ENCODE measurements at regions not wholly inside any gene's neighbourhood (a gene's known extent, or its start where the extent isn't known, plus 50 kb on each side); places are given as distances from the start of the nearest gene placed in this dataset.

GRCh38 chr13:33426131-33426530 is 140.6 kb upstream of the STARD13 start:
- DNase-seq, result no peak
- Histone ChIP-seq H3K79me2 (ENCODE audit: low read length) (no peaks in the 10 kb centered on the region), H3K4me1 (ENCODE audit: low read length) (no peaks in the 10 kb centered on the region), H3F3A (ENCODE audit: insufficient read depth, low read length) (no peaks in the 10 kb centered on the region), H3K9me2 (replicated peaks; ENCODE audit: insufficient read depth, low read length) (no peaks in the 10 kb centered on the region), H3K27ac (ENCODE audit: low read length) (no peak overlapping the region), H3K4me3 (ENCODE audit: low read length) (no peak overlapping the region), H3K9me3 (replicated peaks; ENCODE audit: insufficient read depth, low read length) (no peaks in the 10 kb centered on the region), H2AFZ (ENCODE audit: low read length) (no peak overlapping the region), H3K27me3 (replicated peaks; ENCODE audit: insufficient read depth, low read length) (no peaks in the 10 kb centered on the region), H3K9ac (ENCODE audit: low read length) (no peak overlapping the region), H3K36me3 (replicated peaks; ENCODE audit: insufficient read depth, low read length) (no peaks in the 10 kb centered on the region), H4K20me1 (ENCODE audit: insufficient read depth, low read length) (no peaks in the 10 kb centered on the region), H3K4me2 (ENCODE audit: low read depth, low read length) (no peak overlapping the region)
- TF ChIP-seq EZH2phosphoT487 (IDR thresholded peaks at IDR 0.05; ENCODE audit: low read length), result no peak
- TF ChIP-seq EZH2 (optimal IDR thresholded peaks at IDR 0.05; ENCODE audit: low read depth, low read length), result no peak
- TF ChIP-seq CTCF (IDR thresholded peaks at IDR 0.05; ENCODE audit: low read length), result no peak

GRCh38 chr13:33433316-33433715 is 147.8 kb upstream of the STARD13 start:
- no peak for DNase-seq
- no peaks in the 10 kb centered on the region for H3K9me2 ChIP-seq (replicated peaks; ENCODE audit: insufficient read depth, low read length)
- no peak overlapping the region for H3K4me2 ChIP-seq (ENCODE audit: low read depth, low read length)
- H3K9me3 ChIP-seq (replicated peaks; ENCODE audit: insufficient read depth, low read length), result no peaks in the 10 kb centered on the region
- no peak overlapping the region for H3K4me3 ChIP-seq (ENCODE audit: low read length)
- no peak overlapping the region for H3K27ac ChIP-seq (ENCODE audit: low read length)
- no peaks in the 10 kb centered on the region for H3K4me1 ChIP-seq (ENCODE audit: low read length)
- no peaks in the 10 kb centered on the region for H3F3A ChIP-seq (ENCODE audit: insufficient read depth, low read length)
- H3K36me3 ChIP-seq (replicated peaks; ENCODE audit: insufficient read depth, low read length), result no peaks in the 10 kb centered on the region
- no peak overlapping the region for H3K9ac ChIP-seq (ENCODE audit: low read length)
- H4K20me1 ChIP-seq (ENCODE audit: insufficient read depth, low read length), result no peaks in the 10 kb centered on the region
- TF ChIP-seq EZH2 (optimal IDR thresholded peaks at IDR 0.05; ENCODE audit: low read depth, low read length) (no peak), CTCF (IDR thresholded peaks at IDR 0.05; ENCODE audit: low read length) (no peak), EZH2phosphoT487 (IDR thresholded peaks at IDR 0.05; ENCODE audit: low read length) (no peak)
- H2AFZ ChIP-seq (ENCODE audit: low read length), result no peak overlapping the region
- no peaks in the 10 kb centered on the region for H3K79me2 ChIP-seq (ENCODE audit: low read length)
- no peaks in the 10 kb centered on the region for H3K27me3 ChIP-seq (replicated peaks; ENCODE audit: insufficient read depth, low read length)

GRCh38 chr13:33434676-33435075 is 149.1 kb upstream of the STARD13 start:
- TF ChIP-seq CTCF (IDR thresholded peaks at IDR 0.05; ENCODE audit: low read length) (no peak), EZH2 (optimal IDR thresholded peaks at IDR 0.05; ENCODE audit: low read depth, low read length) (no peak), EZH2phosphoT487 (IDR thresholded peaks at IDR 0.05; ENCODE audit: low read length) (no peak)
- Histone ChIP-seq H3K9ac (ENCODE audit: low read length) (no peak overlapping the region), H4K20me1 (ENCODE audit: insufficient read depth, low read length) (no peaks in the 10 kb centered on the region), H3F3A (ENCODE audit: insufficient read depth, low read length) (no peaks in the 10 kb centered on the region), H3K27me3 (replicated peaks; ENCODE audit: insufficient read depth, low read length) (no peaks in the 10 kb centered on the region), H2AFZ (ENCODE audit: low read length) (no peak overlapping the region), H3K36me3 (replicated peaks; ENCODE audit: insufficient read depth, low read length) (no peaks in the 10 kb centered on the region), H3K4me1 (ENCODE audit: low read length) (no peaks in the 10 kb centered on the region), H3K79me2 (ENCODE audit: low read length) (no peaks in the 10 kb centered on the region), H3K4me3 (ENCODE audit: low read length) (no peak overlapping the region), H3K9me3 (replicated peaks; ENCODE audit: insufficient read depth, low read length) (no peaks in the 10 kb centered on the region), H3K27ac (ENCODE audit: low read length) (no peak overlapping the region), H3K9me2 (replicated peaks; ENCODE audit: insufficient read depth, low read length) (no peaks in the 10 kb centered on the region), H3K4me2 (ENCODE audit: low read depth, low read length) (no peak overlapping the region)
- DNase-seq, result no peak
